Activated CD4-positive, CD25-positive, alpha-beta regulatory T cell (primary cell): ENCODE measurements at regions not wholly inside any gene's neighbourhood (a gene's known extent, or its start where the extent isn't known, plus 50 kb on each side); places are given as distances from the start of the nearest gene placed in this dataset.

ENCODE experiments used
- DNase-seq, 4 experiments: peaks; one replicate each; lab custom pipeline; 2025; lab: John Stamatoyannopoulos, UW

GRCh38 chr5:124419531-124419930 is 326.9 kb downstream of the ZNF608 start:
- DNase-seq = no peak

DNA sequence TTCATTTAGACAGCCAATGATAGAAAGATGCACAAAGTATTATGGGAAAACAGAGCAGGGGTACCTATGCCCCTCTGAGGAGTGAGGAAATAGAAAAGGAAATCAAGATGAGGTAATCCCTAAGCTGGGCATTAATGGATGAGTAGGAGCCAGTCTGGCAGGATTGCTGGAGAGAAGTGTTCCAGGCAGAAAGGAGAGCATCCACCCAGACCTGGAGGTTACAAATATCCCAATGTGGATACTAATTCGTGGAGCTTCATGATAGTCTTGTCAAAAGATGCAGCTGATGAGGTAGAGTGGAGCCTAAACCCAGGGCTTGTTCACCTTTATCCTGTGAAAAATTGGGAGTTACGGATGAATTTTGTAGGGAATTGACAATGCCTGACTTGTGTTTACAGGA is 328.0 kb downstream of the ZNF608 start:
- no peak for DNase-seq

DNA sequence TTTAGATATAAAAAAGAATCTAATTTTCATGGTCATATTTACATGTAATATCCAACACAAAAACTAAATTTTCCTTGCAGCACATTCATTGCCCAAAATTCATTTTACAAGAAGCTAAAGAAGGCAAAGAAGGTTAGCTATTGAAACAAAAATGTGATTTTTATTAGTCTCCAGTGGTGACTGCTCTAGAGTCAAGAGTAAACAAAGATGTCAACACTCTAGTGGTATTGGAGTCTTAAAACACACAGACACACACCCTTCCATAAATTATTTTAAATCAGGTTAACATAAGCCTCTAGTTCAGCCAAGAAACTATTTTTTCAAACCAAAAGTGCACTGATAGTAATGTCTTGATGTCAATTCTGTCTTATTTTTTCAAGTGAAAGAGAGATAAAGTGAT is 329.2 kb downstream of the ZNF608 start:
- DNase-seq = no peak

GRCh38 chr5:124416627-124417026 is 329.8 kb downstream of the ZNF608 start:
- no peak for DNase-seq

- DNase-seq = no peak
Measured at GRCh38 chr5:124414973-124415372, 331.5 kb downstream of the ZNF608 start.

DNA sequence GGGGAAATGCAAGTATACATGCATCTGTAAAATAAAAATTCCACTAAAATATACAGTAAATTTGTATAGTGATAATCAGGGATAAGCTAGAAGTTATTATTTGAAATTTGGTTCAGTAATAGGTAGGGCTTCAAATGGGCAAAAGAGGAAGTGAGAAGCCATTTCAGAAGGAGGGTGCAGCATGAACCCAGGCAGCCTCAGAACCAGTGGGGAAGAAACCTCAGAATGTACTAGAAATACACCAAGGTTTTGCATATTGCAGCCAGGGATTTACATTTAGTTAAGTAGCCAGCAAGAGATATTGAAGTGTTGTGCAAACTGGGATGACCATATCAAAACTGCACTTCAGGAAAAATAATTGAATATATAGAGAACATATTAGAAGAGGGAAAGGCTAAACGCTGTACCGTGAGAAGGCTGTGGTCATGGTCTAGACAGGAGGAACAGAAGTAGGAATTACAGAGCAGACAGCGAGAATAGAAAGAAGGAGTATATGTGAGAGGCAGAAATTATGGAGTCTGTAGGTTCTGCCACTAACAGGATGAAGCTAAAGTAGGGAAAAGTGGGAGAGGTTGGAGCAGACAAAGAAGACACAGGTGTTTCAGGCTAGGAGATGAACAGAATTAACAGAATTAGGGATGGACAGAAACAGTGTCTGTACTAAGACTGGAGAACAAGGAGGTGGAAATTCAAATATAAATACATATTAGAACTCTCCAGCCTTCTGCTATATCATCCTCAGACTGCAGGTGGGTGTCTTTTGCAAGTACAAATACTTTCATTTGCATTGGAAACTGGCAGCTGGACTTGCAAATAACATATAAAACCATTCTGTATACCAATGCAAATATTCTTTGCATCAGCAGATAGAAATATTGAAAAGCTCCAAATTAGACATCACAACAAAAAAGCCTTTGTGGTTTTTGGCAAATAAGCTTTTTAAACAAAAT is 335.6 kb downstream of the ZNF608 start:
- DNase-seq = no peak

DNA sequence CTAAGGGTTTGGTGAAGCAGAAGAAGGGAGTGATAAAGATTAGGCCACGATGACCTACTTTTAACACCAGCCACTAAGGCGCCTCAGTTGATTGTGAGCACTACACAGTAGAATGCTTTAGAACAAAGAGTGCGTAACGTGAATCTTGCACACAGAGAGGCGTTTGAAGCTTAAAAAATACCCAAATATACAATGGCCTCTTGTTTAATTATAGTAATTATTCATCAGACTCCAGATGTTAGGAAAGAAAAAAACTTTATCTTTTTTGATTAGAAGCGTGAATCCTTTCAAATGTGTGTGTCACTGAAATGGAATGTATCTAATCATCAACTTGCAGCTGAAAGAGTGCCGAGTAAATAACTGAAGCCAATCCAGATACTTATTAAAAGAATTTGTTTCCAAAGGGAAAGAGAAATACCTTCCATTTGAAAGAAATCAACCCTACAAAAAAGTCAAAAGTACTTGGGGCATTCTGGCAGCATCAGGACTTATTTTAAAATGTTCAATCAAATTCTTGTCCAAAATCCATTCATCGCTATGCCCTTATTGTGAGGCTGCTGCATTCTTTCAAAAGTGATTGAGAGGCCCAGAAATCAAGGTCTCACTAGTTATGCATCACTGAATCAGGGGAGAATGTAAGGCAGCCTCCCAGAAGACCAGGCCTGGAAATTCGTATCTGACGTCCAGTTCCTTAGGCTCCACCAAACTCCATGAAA is 337.5 kb downstream of the ZNF608 start:
- DNase-seq = no peak

- DNase-seq = no peak
Measured at GRCh38 chr5:124404796-124405195, 341.6 kb downstream of the ZNF608 start.

GRCh38 chr5:124403281-124403680 is 343.2 kb downstream of the ZNF608 start:
- DNase-seq = no peak

DNA sequence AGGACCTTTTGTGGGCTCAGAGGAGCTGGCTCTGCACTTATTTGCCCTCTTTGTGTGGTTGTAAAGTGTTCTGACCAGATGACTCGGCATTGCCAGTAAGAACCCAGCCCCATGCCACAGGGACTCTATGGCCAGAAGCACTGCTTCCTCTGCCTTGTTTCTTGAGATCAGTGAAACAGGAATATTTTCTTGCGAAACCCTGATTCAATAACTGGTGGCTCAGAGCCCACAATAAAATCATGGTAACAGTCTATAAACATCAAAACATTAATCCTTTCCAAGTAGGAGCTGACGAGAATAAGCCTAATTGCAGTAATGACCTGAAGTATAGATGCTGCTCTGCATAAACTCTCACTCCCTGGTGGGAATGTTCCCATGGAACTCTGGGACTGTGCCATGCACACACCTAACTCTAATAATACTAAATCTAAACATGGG is 344.3 kb downstream of the ZNF608 start:
- no peak for DNase-seq

GRCh38 chr5:124401476-124402143 is 344.8 kb downstream of the ZNF608 start:
- DNase-seq = no peak

- no peak for DNase-seq
Measured at GRCh38 chr5:124399426-124399961, 346.9 kb downstream of the ZNF608 start.

GRCh38 chr5:124398460-124398859 is 348.0 kb downstream of the ZNF608 start:
- DNase-seq = no peak

GRCh38 chr5:124397317-124397716 is 349.1 kb downstream of the ZNF608 start:
- no peak for DNase-seq

- no peak for DNase-seq
Measured at GRCh38 chr5:124395926-124396325, 350.5 kb downstream of the ZNF608 start.

DNA sequence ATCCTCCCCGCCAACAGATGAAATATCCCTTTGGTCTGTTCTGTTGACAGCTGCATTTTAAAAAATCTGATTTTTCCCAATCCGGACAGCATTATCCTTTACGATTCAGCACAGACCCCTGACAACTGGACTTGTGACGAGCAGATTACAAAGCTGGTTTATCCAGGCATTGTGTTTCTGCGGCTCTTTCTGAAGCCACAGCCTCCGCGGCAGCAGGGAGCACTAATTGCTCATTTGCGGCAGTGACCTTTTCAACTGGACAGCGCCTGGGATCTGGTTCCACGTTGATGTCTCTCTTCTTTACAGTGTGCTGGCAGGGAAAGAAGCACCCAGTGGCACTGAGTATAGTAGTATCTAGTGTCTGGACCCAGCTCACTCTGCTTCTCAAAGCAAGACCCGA is 351.2 kb downstream of the ZNF608 start:
- no peak for DNase-seq

- DNase-seq = no peak
Measured at GRCh38 chr5:124394700-124395245, 351.7 kb downstream of the ZNF608 start.

- DNase-seq = no peak
Measured at GRCh38 chr5:124393584-124394379, 352.7 kb downstream of the ZNF608 start.

- no peak for DNase-seq
Measured at GRCh38 chr5:124383693-124384092, 362.7 kb downstream of the ZNF608 start.

GRCh38 chr5:124377386-124377785 is 369.1 kb downstream of the ZNF608 start:
- no peak for DNase-seq

DNA sequence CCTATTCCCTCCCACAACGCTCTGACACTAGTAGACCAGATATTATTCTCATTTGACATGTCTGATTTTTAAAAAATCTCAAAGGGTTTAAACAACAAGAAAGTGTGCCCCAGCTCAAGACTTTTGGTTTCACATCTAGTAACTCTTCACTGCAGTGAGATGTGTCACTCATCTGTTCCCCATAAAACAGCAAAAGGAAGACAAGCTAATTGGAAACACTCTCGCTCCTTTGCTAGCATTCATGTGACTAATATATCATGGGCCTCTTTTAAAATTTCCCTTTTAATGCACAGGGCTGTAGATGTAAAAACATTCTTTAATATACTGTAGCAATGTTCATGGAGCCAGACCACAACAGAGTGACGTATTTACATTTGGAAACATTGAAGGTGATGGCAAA is 372.6 kb downstream of the ZNF608 start:
- no peak for DNase-seq
